Fibroblast of upper back skin (primary cell): ENCODE measurements at regions not wholly inside any gene's neighbourhood (a gene's known extent, or its start where the extent isn't known, plus 50 kb on each side); places are given as distances from the start of the nearest gene placed in this dataset.

Experiments
- DNase-seq: peaks from one replicate; pipeline ENCODE4 v3.0.0-alpha.2; 2013

DNA sequence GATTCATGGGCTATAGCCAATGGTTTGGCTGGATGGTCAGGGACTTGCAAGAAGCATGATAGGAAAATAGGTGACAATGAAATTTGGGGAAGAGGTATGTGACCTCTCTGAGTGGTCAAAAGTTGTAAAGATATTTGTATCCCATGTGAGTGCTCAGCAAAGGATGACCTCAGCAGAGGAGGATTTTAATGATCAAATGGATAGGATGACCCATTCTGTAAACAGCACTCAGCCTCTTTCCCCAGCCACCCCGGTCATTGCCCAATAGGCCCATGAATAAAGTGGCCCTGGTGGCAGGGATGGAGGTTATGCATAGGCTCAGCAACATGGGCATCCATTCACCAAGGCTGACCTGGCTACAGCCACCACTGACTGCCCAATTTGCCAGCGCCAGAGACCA is 138.4 kb upstream of the SPDL1 start:
- DNase-seq, result no peak

DNA sequence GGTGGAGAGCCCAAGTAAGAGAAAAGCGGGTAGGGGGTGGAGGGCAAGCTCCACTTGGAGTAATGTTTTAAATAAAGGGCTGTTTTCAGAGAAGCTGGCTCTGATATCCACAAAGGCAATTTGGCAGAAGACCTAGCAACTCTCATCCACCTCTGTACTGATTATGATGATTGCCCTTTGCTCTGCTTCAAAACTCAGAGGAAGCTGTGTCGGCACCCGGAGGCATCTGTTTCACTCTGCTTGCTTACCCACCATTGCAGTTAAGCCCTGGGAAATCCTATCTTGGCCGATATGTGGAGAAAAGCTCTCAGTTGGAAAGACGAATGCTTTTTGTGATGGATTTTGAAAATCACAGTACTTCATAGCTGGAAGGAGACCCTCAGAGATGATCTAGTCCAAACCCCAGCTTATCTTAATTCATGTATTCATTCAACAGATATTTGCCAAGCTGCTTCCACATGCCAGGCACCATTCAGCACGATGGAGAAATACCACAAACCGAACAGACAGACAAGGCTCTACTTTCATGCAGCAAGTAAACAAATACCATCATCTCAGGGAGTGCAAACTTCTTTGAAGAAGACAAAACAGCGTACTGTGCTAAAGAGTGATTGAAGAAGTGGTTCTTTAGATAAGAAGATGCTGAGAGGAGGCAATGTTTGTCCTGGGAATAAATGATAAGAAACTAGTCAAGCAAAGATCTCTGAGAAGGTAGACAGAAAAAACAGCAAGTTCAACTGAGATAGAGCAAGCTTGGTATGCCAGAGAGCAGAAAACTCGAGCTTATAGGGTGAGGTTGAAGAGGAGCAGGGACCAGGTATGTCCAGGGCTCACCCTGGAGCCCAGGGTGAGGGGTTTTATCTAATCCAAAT is 140.4 kb upstream of the SPDL1 start:
- DNase-seq, result no peak

DNA sequence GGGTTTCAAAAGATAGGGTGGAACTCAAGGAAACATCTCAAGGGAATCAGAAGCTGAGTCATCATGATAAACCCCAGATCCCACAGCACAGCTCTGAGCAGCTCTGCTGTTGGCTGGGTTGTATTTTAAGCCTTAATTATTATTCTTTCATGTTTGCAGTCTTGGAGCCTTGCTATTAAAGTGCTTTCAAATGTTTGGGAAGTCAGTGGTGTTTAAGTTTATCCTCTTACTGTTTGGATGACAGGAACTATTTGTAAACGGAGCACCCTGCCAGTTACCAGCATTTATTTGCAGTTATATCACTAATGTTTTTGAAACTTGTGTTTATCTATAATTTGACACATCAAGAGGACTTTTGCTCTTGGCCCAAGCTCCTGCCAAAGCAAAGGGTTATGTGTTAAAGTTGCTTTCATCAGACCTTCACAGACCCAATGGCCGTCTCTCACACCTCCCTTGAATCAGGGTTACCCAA is 141.1 kb upstream of the SPDL1 start:
- DNase-seq, result peak; percentile 27

DNA sequence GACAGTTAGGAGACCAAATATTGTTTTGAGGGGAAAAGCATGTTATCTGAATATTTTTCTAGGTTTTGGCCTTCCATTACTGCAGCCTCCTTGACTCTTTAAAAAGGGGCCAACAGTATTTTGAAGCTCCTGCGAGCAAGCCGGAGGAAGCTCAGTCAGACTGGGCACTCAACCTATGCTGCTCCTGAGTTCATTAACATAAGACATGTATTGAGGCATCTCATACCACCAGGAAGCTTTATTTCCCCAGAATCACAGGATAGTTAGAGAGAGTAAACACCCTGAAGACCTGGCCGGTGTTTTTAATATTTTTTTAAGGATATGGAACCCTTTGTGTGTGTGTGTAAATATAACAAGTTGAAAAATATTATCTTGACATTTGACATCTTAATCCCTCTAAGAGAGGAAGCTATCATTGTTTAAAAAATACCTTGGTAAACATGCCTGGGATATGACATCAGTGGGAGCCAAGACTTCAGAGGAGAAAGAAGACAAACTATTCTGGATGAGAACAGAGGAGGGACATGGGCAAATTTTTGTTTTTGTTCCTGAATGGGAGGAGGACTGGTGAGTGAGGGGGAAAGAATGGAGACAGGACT is 139.3 kb upstream of the SLIT3 start:
- no peak for DNase-seq

DNA sequence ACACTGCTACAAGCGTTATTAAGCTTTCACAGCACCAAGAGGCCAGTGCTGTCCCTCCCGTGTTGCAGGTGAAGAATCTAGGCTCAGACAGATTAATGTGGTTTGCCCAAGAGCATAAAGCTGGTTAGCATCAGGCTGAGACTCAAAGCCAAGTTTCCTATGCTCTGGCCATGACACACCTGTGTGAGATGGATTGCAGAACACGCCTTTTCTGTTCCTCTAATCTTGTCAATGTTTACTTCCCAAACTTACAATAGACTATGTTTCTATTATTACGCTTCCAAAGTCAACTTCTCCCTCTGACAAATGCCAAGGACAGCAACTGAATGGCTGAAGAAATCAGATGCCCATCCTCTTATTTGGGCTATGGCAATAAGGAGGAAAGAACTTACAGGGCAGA is 138.4 kb upstream of the SLIT3 start:
- no peak for DNase-seq

DNA sequence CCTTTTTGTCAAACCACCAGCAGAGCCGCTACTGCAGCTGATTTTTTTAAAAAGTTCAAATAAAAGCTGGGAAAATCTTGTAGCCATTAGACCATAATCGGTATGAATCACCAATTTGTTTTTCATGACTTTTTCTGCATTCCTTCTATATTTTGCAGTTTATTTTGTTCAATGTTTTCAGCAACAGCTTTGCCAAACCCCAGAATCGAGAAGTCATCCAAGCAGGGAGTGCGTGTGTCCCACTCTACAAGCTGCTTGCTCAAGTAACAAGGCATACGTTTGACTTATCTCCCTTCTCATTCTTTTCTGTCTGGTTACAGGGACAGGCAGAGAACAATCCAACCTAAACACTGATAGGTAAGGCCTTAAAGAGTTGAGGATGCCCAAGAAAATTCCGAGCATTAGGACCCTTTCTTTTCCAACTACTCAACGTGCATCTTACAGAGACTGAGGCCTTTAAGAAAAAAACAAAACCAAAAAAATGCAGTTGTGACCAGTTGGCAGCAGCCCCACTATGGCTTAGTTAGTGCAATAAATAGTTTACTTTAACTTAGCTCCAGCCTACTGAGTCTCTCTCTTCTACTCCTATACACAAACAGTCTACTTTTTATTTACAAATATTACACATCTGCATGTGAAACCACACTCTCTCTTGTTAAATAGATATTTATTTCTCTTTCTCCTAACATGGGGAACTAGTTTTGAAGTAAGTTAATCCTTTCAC is 134.7 kb upstream of the SLIT3 start:
- DNase-seq, result peak; percentile 51

DNA sequence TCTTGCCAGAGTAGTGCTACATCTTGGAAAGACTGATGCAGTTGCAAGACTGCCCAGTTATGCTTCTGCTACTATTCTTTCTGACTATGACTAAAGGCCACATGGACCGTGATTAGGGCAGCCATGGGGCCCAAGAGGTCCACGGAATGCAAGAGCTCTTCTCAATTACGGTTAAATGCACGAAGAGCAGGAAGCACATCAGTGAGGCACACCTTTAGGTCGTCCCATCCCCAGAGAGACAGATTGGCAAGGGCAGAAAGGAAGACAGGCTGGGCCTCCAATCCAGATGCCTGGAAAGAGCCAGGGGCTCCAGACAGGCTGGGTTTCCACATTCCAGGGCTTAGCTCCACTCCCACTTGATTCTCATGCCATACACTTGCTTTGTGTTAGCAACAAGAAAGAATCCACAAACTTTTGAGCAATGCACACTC is 132.3 kb upstream of the SLIT3 start:
- peak; percentile 27 for DNase-seq

DNA sequence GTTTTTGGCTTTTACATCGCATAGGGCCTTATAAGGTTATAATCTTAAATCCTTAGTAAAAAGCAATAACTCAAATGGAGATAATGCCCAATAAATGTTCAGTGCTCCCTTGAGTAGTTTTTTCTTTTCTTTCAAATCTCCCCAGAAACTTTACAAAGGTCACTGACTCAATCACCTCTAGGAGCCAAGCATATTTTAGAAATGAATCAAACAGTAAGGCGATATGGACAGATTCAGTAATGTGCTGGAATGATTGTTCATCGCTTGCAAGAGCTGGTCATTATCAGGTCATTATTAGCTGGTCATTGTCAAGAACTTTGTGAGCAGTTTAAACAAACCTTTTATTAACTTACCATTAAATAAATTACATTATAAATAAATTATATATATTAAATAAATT is 130.4 kb upstream of the SLIT3 start:
- peak; percentile 40 for DNase-seq

DNA sequence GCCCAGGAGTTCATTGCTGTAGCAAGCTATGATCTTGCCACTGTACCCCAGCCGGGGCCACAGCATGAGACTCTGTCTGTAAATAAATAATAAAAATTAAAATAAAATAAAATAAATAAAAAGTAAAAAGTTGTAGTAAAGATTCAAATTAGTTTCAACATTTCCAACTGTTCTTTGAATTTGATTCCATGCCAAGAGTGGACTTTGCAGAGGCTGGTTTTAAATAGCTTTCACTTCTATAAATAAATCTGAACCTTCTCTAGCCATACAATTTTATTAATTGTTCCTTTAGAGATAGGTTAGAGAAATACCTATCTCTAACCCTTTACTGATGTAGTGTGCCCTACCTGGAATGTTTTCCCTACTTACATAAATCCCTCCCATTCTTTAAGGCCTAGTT is 129.7 kb upstream of the SLIT3 start:
- no peak for DNase-seq

DNA sequence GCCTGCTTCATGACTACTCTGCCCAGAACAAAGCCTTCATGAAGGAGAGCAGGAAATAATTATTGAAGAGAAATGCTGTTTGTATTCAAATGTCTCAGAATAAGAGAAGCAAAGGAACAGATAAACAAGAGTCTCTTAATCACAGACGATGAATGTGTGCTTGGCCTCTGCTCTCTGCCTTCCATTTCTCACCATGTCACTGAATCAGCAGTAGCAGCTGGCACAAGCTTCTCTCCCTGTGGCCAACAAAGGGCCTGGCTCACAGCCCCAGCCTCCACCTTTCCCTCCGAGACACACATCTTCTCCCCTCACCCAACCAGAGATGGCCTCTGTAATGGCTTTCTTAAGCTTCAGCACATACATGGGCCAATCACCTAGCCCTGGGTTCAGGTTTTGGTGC is 128.1 kb upstream of the SLIT3 start:
- DNase-seq, result no peak

DNA sequence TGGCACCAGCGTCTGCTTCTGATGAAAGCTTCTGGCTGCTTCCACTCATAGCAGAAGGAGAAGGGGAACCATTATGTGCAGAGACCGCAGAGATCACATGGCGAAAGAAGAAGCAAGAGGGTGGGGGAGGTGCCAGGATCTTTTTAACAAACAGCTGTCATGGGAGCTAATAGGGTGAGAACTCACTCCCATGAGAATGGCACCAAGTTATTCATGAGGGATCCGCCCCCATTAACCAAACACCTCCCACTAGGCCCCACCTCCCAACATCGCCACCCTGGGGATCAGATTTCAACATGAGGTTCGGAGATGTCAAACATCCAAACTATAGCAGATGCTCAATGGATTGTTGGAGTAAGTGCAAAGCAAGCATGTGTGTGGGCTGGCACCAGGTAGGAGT is 125.8 kb upstream of the SLIT3 start:
- DNase-seq, result no peak

DNA sequence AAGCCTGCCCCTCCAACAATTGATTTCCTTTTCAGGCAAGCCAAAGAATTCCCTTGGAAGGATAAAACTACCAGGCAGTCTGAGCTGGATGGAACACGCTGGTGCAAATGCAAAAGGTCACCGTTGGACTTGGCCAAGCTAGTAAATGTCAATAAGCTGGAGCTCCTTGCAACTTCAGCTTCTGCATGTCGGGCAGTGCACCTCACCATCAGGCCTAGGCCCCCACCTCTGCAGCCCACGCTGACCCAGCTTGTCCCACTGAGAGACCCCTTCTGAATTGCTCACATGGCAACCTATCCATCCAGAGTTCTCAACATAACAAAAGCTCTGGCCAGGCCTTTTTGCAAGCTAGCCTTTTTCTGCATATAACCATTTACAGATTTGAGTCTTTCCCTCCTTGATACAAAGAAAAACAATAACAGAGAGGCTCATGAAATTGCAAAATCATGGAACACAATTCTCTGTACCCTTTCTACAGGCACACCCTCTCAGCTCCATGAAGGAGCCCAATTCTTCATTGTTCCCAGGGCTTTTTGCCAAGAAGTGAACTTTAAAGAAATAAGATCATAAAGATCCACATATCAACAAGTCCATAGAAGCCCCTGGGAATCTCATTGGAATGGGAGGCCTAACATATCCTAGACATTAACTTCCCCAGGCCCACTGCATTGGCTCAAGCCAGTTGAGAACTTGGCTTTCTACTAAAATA is 123.9 kb upstream of the SLIT3 start:
- DNase-seq, result no peak

DNA sequence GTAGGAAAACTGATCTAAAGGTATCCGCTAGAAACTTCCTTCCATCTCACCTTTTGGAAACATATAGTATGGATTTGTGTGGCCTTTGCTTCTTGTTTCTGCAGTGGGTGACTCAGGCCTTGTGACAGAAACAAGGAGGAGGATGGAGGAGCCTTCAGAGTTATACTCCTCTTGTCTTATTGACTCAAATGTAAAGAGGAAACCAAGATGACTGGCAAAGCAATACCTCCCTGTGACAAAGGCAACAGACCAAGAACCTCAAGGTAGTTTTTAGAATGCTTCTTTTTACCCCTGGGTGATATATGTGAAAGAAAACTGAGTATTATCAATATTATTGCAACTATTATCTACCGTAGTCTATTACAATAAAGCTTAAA is 123.3 kb upstream of the SLIT3 start:
- no peak for DNase-seq

DNA sequence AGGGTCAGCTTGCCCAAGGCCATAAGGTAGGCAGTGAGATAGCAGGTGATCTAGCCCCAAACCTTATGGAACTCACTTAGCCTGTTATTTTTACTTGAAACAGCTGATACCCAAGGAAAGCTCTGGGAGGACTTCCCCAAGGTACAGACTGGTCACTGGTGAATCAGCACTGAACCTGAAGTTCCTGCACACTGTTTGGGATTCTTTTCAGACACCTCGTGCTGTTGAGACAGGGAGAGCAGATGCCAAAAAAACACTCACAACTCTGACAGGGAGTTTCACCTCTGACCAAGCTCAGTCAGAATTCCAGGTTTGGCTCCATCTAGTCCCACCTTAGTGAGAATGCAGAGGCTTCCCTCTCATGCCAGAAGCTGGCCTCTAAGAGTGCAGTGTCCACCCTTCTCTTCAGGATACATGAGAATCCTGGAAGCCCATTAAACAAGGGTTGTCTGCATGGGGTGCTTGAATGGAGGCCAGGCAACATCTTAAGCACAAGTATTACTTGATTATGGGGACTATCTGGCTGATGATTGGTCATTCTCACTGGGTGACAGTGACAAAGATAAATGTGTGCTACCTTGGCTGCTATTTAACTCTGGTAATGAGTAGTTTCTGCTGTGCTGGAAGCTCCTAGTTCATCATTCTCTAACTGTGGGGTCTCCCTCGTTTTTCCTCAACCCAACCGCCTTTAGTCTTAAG is 122.8 kb upstream of the SLIT3 start:
- DNase-seq, result peak; percentile 32

DNA sequence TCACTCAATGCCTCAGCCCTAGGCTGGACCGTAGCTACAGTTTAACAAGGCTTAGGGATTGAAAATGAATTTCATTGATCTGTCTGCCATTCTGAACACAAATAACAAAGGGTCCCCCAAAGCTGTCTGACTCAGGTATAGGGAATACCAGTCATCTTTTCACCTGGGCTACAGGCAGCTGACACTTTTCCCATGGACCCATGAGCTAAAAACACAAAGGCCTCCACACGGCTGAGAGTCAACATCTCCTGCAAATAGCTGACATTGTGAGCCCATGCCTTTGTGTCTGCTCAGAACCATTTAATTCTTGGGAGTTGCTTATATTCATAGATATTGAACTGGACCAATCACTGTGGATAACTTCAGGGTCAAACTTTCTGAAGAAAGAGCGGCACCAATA is 121.1 kb upstream of the SLIT3 start:
- no peak for DNase-seq

DNA sequence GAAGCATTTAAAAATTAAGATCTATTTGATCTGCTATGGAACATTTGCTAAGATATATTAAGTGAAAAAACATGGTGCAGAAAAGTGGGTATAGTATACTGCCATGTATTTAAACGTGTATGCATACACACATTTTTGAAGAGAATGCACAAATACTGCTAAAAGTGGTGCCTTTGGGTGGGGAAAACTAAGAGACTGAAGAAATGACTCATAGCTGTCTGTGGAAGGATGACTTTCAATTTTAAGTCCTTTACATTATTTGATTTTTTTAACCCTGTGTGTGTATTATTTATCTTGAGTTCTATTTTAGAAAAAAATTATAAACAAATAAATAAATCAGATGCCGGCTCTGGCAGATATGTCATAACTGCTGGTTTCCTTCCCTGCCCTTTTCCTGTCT is 120.7 kb upstream of the SLIT3 start:
- peak; percentile 50 for DNase-seq

DNA sequence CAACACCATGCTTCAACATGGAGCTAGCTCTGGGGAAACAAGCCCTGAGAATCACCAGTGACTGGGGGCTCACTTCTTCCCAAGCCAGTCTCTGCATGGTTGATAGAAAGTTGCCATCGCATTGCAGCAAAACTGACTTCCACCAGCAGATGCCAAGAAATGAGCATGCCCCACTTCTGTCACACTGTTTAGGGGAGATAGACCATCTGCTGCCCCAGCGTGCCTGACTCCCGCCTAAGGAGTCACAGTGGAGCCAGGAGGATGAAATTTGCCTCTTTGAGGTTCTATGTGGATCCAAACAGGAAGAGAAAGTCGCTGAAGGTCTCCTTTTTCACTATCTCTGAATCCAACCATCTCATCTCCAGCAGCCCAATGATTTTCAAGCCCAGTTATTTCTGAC is 116.7 kb upstream of the SLIT3 start:
- no peak for DNase-seq

DNA sequence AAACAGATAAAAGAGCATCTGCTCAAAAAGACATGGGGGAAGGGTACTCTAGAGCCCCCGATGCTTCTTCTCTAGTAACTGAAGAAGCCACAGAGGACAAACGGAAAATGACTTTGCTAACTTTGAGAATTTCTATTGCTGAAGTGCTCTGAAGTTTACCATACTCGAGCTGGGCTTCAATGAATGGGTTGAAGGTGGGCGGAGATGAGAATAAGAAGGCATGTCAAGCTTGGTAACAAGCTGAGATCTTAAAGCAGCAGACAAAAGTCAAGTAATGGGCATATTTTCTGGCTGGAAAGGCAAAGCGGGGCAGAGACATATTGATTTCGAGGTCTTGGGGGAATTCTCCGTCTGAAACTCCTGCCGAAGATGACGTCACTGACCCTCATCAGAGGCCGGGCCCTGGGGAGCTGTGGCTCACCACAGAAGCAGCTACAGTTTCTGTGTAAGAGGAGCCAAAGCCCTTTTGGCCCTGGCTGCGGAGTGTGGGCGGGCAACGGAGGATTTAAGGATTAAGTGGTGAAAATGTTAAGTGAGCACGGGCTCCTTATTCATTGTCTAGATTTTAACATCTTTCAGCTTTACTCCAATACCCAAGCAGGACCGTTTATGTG is 115.8 kb upstream of the SLIT3 start:
- DNase-seq, result peak; percentile 98

DNA sequence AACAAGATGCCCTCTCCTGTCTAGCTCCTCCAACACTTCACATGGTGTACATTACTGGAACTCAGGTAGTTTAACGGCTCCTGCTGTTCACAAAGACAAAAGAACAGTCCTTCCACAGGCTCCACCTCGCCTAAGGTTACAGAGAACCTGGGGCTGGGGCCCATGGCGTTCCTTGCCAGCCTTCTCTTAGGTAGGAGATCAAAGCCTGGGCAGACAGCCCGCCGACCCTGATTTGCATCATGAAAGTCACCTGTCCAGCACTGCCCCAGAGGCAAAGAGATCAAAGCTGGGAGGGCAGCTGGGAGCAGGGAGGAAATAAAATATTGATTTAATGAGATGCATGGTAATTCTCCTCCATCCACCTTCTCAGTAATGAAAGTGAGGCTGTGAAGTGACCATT is 115.0 kb upstream of the SLIT3 start:
- no peak for DNase-seq

DNA sequence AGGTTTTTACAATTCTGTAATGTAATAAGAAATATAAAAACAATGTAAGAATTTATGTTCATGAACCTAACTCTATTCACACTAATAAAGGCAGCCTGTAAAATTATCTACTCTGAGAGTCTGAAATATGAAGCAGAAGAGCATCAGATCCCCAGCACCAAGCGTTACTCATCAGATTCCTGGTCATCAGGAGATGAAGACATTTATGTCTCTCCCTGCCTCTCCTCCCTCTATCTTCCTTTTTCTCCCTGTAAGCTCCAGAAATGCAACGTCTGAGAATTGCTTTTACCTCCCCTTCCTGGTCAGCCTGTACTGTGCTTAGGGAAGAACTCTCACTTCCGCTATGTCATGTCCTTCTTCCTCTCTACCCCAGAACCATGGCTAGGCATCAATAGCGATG is 114.4 kb upstream of the SLIT3 start:
- peak; percentile 62 for DNase-seq

DNA sequence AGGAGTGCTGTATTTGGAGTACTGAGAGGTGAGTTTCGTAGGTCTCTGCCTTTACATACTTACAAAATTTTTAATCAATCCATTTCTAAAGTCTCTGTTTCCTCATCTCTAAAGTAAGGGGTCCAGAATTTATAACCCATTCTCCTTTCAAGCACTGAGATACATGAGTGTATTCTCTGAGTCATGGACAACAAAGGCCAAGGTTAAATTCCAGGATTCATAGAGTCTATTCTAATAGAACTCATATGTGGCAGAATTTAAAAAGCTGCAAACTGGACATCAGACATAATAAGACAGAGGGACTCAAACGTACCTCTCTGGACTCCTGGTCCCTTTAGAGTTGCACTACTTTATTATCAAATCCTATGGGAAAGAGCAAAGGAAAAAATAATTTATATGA is 112.5 kb upstream of the SLIT3 start:
- peak; percentile 50 for DNase-seq

DNA sequence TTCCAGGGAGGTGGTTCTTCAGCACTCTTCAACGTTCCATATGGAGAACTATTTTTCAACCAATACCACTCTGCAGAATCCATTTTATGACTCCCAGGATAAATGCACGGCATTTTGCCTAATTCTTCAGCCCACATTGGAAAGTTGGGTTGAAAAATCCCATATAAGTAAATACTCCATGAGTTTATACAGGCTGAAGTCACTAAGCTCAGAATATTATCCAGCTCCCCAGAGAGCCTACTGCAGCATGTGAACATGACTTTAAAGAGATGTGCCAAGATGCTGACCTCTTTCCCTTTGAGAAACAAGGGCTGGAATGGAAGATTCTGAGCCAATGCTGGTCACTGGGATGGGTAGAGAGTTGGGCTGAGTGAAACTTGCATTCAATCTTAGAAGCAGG is 111.9 kb upstream of the SLIT3 start:
- peak; percentile 53 for DNase-seq
